Ovary (tissue), 7 donors: ENCODE measurements at regions not wholly inside any gene's neighbourhood (a gene's known extent, or its start where the extent isn't known, plus 50 kb on each side); places are given as distances from the start of the nearest gene placed in this dataset.

Source experiments
- DNase-seq, 5 donors: peaks; one replicate each; pipeline ENCODE4 v3.0.0-alpha.2; 2019 to 2020
- H3K27ac ChIP-seq, 2 donors: fragments of 200-600 bp; one replicate each; pipeline versions ENCODE4 v1.5.1 to v1.8.0; 2019 to 2022
- H3K27me3 ChIP-seq: fragments of 200-600 bp; one replicate; pipeline ENCODE4 v1.8.0; 2022
- H3K36me3 ChIP-seq: fragments of 200-600 bp; sonication (generic); one replicate; pipeline ENCODE4 v1.5.1; 2019
- H3K4me1 ChIP-seq: one replicate; pipeline ENCODE4 v1.8.1; 2013; ENCODE audit warnings: mild to moderate bottlenecking, moderate library complexity; ENCODE audit not compliant: insufficient read depth
- H3K4me3 ChIP-seq: fragments of 200-600 bp; sonication (generic); one replicate; pipeline ENCODE4 v1.5.1; 2017
- H3K9me3 ChIP-seq, 2 donors: fragments of 200-600 bp in 1 of 2; sonication (generic) in 1 of 2; one replicate each; pipeline versions ENCODE4 v1.5.1 to v1.8.1; 2013 to 2019; ENCODE audit warnings: mild to moderate bottlenecking in 1 of 2, moderate library complexity in 1 of 2
- EP300 ChIP-seq: sonication (generic); formaldehyde crosslinking; IDR thresholded peaks from one replicate; pipeline ENCODE4 v1.6.1; 2017; ENCODE audit warnings: antibody characterized with exemption
- POLR2A ChIP-seq: fragments of 450-650 bp; IDR thresholded peaks from one replicate; pipeline ENCODE4 v1.6.1; 2017; ENCODE audit warnings: antibody characterized with exemption, mild to moderate bottlenecking, moderate library complexity
- WGBS, 3 donors: extraction: QIAGEN DNeasy Blood & Tissue Kit in 1 of 3; methylation state at CpG; one replicate each; pipeline versions ENCODE4 v1.1.5 to v1.1.7; 2013 to 2017; 5-methylcytosine and 5-hydroxymethylcytosine counted together
- intact Hi-C, 4 donors: fragments of 100-400 bp; cut with DNase I; formaldehyde crosslinking; loops; one replicate each; pipeline versions ENCODE4 v1.11.0 to v1.15.1; 2022 to 2023
- TF ChIP-seq, protein P1 (sequence below), 3 donors: fragments of 450-650 bp in 2 of 3; fragments of 200-600 bp in 1 of 3; IDR thresholded peaks; one replicate each; pipeline versions ENCODE4 v1.5.1 to v1.8.0; 2016 to 2022; ENCODE audit warnings: antibody characterized with exemption in 3 of 3, mild to moderate bottlenecking in 1 of 3
- donor health status: DM: no; HTN: no; CAD: no; lungs with moderate emphysema.
- donor health status: DM: no; HTN: no; CAD: no.
- donor health status: Bipolar disorder and iron deficiency.
- donor health status: DM: no; HTN: no; CAD: no.
- donor health status: DM: yes; HTN: yes; CAD: no.

DNA sequence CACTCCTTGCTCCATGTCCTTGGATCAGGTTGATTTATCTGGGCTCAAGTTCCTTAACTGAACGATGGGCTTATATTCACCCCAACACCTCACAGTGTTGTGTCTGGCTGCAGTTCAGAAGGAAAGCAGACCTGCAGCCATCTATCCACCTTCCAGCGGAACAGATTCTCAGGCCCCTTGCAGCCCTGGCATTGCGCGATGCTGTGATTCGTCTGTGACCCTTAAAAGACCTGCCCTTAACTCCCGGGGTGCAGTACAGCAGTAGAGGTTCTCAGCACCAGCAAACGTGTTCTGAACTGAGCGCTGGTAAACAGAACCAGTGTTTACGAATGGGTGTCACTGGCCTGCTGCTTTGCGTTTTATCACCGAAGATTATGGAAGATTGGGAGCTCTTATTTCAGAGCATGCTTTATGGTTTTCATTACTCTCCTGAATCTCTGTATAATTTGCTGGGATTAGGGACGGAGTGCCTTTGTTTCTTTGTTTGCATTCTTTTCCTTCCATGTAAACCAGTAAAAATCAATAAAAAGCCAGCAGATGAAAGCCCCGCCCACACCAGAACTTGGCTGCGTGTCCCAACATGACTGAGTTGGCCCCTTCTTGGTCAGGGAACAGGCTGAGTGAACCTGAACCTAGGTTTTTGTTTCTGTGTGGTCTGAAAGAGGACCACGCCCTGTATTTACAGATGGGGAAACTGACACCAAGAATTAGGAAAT lies 286.7 kb upstream of the CRY1 start:
- TF ChIP-seq EP300 (no peak), POLR2A (no peak)
- TF ChIP-seq, protein P1, sequence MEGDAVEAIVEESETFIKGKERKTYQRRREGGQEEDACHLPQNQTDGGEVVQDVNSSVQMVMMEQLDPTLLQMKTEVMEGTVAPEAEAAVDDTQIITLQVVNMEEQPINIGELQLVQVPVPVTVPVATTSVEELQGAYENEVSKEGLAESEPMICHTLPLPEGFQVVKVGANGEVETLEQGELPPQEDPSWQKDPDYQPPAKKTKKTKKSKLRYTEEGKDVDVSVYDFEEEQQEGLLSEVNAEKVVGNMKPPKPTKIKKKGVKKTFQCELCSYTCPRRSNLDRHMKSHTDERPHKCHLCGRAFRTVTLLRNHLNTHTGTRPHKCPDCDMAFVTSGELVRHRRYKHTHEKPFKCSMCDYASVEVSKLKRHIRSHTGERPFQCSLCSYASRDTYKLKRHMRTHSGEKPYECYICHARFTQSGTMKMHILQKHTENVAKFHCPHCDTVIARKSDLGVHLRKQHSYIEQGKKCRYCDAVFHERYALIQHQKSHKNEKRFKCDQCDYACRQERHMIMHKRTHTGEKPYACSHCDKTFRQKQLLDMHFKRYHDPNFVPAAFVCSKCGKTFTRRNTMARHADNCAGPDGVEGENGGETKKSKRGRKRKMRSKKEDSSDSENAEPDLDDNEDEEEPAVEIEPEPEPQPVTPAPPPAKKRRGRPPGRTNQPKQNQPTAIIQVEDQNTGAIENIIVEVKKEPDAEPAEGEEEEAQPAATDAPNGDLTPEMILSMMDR (IDR thresholded peaks at IDR 0.05): no peak
- intact Hi-C loops: no loop called here
- Histone ChIP-seq H3K36me3 (no peaks in the 10 kb centered on the region), H3K27me3 (no peaks in the 10 kb centered on the region), H3K27ac (no peak overlapping the region), H3K9me3 (no peaks in the 10 kb centered on the region), H3K4me3 (no peak overlapping the region), H3K4me1 (no peaks in the 10 kb centered on the region)
- no peak for DNase-seq
- 21 to 34% (median 31%) methylated on average over 15 of the region's 15 CpGs for WGBS, 3 donors

DNA sequence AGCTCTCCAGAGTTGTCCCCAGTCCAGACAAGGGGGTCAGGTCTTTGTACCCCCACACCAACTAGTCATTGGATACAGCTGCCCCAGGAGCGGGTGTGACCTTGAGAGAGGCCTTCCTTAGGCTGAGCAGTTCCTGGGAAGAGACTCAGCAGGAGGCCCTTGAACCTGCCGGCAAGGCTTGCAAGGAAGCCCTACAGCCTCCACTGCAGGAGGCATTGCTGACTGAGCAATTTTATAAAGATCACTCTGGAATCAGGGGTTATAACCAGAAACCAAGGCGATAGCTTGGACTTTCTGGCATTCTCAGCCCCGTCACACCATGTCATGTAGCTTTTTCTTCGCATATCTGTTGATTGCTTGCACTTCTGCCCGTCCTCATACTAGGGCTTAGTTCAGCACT lies 291.3 kb upstream of the CRY1 start:
- Histone ChIP-seq H3K4me3 (no peak overlapping the region), H3K36me3 (no peaks in the 10 kb centered on the region), H3K27me3 (no peaks in the 10 kb centered on the region), H3K4me1 (no peaks in the 10 kb centered on the region), H3K27ac (no peak overlapping the region), H3K9me3 (no peaks in the 10 kb centered on the region)
- 68 to 73% (median 71%) methylated on average over 6 of the region's 6 CpGs for WGBS, 3 donors
- DNase-seq: no peak
- intact Hi-C loops: no loop called here
- TF ChIP-seq, protein P1 (IDR thresholded peaks at IDR 0.05): no peak
- TF ChIP-seq POLR2A: no peak
- no peak for TF ChIP-seq EP300

DNA sequence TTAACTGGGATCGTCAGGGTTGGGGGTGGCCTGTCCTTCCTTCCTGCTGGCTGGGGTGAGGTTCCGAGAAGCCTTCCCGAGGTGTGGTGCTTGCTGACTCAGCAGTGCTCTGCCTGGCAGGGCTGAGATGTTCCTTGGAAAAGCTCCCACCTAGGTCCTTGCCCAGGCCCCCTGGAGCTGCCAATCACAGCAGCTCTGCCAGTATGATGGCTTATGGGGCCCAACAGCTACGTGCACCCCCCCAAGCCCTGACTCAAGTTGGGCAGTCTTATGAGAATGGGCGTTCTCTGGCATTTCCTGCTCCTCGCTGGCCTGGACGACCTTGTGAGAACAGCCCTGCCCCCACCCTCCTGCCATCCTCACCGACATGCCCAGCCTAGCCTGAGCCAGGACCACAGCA lies 292.2 kb upstream of the CRY1 start:
- DNase-seq: no peak
- TF ChIP-seq POLR2A: no peak

DNA sequence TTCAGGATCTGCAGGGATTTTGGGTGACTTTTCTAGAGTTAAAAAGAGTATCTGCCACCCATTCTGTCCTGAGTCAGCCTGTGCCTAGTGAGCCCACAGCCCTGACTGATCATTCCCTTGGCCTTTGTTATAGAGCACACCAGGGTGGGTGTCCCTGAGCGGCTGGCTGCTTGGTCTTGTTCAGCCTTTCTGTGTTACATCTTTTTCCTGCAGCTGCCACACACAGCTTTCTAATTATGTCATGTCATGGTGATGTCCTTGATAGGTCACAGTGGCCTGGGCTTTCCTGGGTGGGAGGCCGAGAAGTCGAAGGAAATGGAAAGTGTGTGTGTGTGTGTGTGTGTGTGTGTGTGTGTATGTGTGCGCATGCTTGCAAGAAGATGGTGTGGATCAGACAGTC lies 293.2 kb upstream of the CRY1 start:
- WGBS, 3 donors: 55 to 79% (median 72%) methylated on average over 4 of the region's 4 CpGs
- Histone ChIP-seq H3K27ac (no peak overlapping the region), H3K27me3 (no peaks in the 10 kb centered on the region), H3K36me3 (no peaks in the 10 kb centered on the region), H3K4me3 (no peak overlapping the region), H3K9me3 (no peaks in the 10 kb centered on the region), H3K4me1 (no peaks in the 10 kb centered on the region)
- TF ChIP-seq POLR2A (no peak), EP300 (no peak)
- TF ChIP-seq, protein P1 (IDR thresholded peaks at IDR 0.05): no peak
- intact Hi-C loops: no loop called here
- DNase-seq: no peak

More for the DNA sequence above, 292.2 kb upstream of the CRY1 start:
- H3K9me3 ChIP-seq: no peaks in the 10 kb centered on the region
- H3K27ac ChIP-seq: no peak overlapping the region
- H3K4me1 ChIP-seq: no peaks in the 10 kb centered on the region
- H3K27me3 ChIP-seq: no peaks in the 10 kb centered on the region
- intact Hi-C loops: no loop called here
- H3K36me3 ChIP-seq: no peaks in the 10 kb centered on the region
- H3K4me3 ChIP-seq: no peak overlapping the region
- WGBS, 3 donors: 43 to 61% (median 60%) methylated on average over 8 of the region's 8 CpGs

DNA sequence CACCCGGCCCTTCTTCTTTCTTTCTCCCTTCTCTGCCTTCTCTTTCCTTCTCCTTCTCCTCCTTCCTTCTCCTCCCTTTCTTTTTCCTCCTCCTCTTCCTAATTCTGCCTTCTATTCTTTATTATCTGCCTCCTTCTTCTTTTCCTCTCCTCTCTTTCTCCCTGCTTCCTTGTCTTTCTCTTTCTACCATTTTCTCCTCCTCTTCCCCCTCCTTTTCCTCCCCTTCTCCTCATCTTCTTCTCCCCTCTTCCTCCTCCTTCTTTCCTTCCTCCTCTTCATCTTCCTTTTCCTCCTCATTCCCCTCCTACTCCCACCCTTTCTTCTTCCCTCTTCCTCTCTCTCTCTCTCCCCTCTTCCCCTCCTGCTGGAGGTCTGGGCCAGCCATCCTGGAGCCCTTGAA lies 294.9 kb upstream of the CRY1 start:
- 88 to 94% (median 93%) methylated on average over 1 of the region's 1 CpG for WGBS, 3 donors
- Histone ChIP-seq H3K36me3 (no peaks in the 10 kb centered on the region), H3K4me1 (no peaks in the 10 kb centered on the region), H3K27ac (no peak overlapping the region), H3K9me3 (no peaks in the 10 kb centered on the region), H3K4me3 (no peak overlapping the region), H3K27me3 (no peaks in the 10 kb centered on the region)
- no peak for DNase-seq
- TF ChIP-seq EP300 (no peak), POLR2A (no peak)
- TF ChIP-seq, protein P1 (IDR thresholded peaks at IDR 0.05): no peak
- intact Hi-C loops: no loop called here
